ENCODE measurements at regions not wholly inside any gene's neighbourhood (a gene's known extent, or its start where the extent isn't known, plus 50 kb on each side); places are given as distances from the start of the nearest gene placed in this dataset.

GRCh38 chr10:61356354-61356753, 96.8 kb downstream of the TMEM26 start:
- ATAC-seq (no peak), DNase-seq (no peak)
- intact Hi-C loops (cut with DNase I), result no loop called here

GRCh38 chr10:61355211-61355610, 98.0 kb downstream of the TMEM26 start:
- DNase-seq (no peak), ATAC-seq (no peak)
- intact Hi-C loops (cut with DNase I), result no loop called here

- ATAC-seq (no peak), DNase-seq (no peak)
- intact Hi-C loops (cut with DNase I), result no loop called here
Measured at GRCh38 chr10:61354401-61354975, 98.7 kb downstream of the TMEM26 start.

GRCh38 chr10:61350794-61351193, 102.4 kb downstream of the TMEM26 start:
- ATAC-seq (no peak), DNase-seq (no peak)
- intact Hi-C loops (cut with DNase I), result no loop called here

GRCh38 chr10:61350068-61350467, 103.1 kb downstream of the TMEM26 start:
- intact Hi-C loops (cut with DNase I), result no loop called here
- DNase-seq (no peak), ATAC-seq (no peak)

GRCh38 chr10:61346796-61347413, 106.3 kb downstream of the TMEM26 start:
- ATAC-seq (no peak), DNase-seq (no peak)
- intact Hi-C loops (cut with DNase I), result no loop called here

GRCh38 chr10:61343796-61344195, 109.4 kb downstream of the TMEM26 start:
- DNase-seq, result no peak
- intact Hi-C loops (cut with DNase I), result no loop called here
- no peak for ATAC-seq

- no peak for ATAC-seq
- intact Hi-C loops (cut with DNase I), result no loop called here
- no peak for DNase-seq
Measured at GRCh38 chr10:61342858-61343572, 110.2 kb downstream of the TMEM26 start.

- DNase-seq, result no peak
- no peak for ATAC-seq
- intact Hi-C loops (cut with DNase I), result no loop called here
Measured at GRCh38 chr10:61341008-61341407, 112.2 kb downstream of the TMEM26 start.

GRCh38 chr10:61338146-61338545, 115.0 kb downstream of the TMEM26 start:
- no peak for ATAC-seq
- intact Hi-C loops (cut with DNase I), result no loop called here
- no peak for DNase-seq

GRCh38 chr10:61337741-61338140, 115.4 kb downstream of the TMEM26 start:
- intact Hi-C loops (cut with DNase I), result no loop called here
- DNase-seq (no peak), ATAC-seq (no peak)

GRCh38 chr10:61336831-61337230, 116.3 kb downstream of the TMEM26 start:
- no peak for DNase-seq
- ATAC-seq, result no peak
- intact Hi-C loops (cut with DNase I), result no loop called here

GRCh38 chr10:61335359-61335758, 117.8 kb downstream of the TMEM26 start:
- no peak for ATAC-seq
- no peak for DNase-seq
- intact Hi-C loops (cut with DNase I), result no loop called here

- ATAC-seq (no peak), DNase-seq (no peak)
- intact Hi-C loops (cut with DNase I), result no loop called here
Measured at GRCh38 chr10:61332581-61332980, 120.6 kb downstream of the TMEM26 start.

GRCh38 chr10:61330669-61331068, 122.5 kb downstream of the TMEM26 start:
- DNase-seq (no peak), ATAC-seq (no peak)
- intact Hi-C loops (cut with DNase I), result no loop called here

- intact Hi-C loops (cut with DNase I), result no loop called here
- ATAC-seq (no peak), DNase-seq (no peak)
Measured at GRCh38 chr10:61329854-61330253, 123.3 kb downstream of the TMEM26 start.

GRCh38 chr10:61325223-61325960, 127.8 kb downstream of the TMEM26 start:
- intact Hi-C loops (cut with DNase I), result no loop called here
- ATAC-seq (no peak), DNase-seq (no peak)

GRCh38 chr10:61323726-61324125, 129.5 kb downstream of the TMEM26 start:
- ATAC-seq, result no peak
- DNase-seq, result no peak
- intact Hi-C loops (cut with DNase I), result no loop called here

GRCh38 chr10:61321041-61321857, 131.9 kb downstream of the TMEM26 start:
- intact Hi-C loops (cut with DNase I), result no loop called here
- ATAC-seq (no peak), DNase-seq (no peak)

- ATAC-seq, result no peak
- intact Hi-C loops (cut with DNase I), result no loop called here
- DNase-seq, result no peak
Measured at GRCh38 chr10:61320257-61320587, 133.0 kb downstream of the TMEM26 start.
